AG04449 (cell line): ENCODE measurements at regions not wholly inside any gene's neighbourhood (a gene's known extent, or its start where the extent isn't known, plus 50 kb on each side); places are given as distances from the start of the nearest gene placed in this dataset.

Experiments
- CTCF ChIA-PET: fragments of 350-600 bp; formaldehyde crosslinking; extraction: SDS; loops from one replicate; lab custom pipeline; 2021; ENCODE audit warnings: antibody characterized with exemption; lab: Yijun Ruan, JAX
- POLR2A ChIA-PET: fragments of 400-600, 350-600 bp; formaldehyde crosslinking; extraction: SDS; loops from one replicate; lab custom pipeline; 2020; ENCODE audit warnings: antibody characterized with exemption, inconsistent platforms; lab: Yijun Ruan, JAX
- DNase-seq: peaks from one replicate; pipeline ENCODE4 v3.0.0-alpha.2; 2010; ENCODE audit warnings: low read depth, low spot score
- H3K4me3 ChIP-seq: 2 replicates; pipeline ENCODE4 v1.5.1; 2011; ENCODE audit warnings: low read depth, mild to moderate bottlenecking, control low read depth, low read length
- TF ChIP-seq, protein P1 (sequence below): IDR thresholded peaks from one replicate; pipeline ENCODE4 v1.5.1; 2011; ENCODE audit warnings: mild to moderate bottlenecking, moderate library complexity, low read length, control low read depth, inconsistent platforms; ENCODE audit not compliant: insufficient read depth; ENCODE audit errors: missing control alignments

DNA sequence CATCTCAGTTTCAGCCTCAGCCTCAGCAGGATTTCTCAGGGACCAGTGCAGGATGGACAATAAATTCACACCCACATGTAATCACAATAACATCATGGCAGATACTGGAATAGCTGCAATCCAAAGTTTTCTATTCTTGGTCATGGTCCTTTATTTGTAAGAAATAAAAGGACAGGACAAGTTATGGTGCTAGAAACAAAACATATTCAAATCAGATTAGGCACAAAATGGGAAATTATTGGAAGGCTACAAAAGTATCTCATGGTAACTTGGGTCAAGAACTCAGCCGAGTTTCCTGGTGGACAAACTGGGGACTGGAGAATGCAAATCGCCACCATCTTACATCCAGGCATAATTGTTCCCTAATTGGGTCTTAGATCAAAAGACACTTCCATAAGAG is 1768.2 kb upstream of the WWC1 start:
- no peak overlapping the region for H3K4me3 ChIP-seq
- no peak for DNase-seq
- TF ChIP-seq, protein P1, sequence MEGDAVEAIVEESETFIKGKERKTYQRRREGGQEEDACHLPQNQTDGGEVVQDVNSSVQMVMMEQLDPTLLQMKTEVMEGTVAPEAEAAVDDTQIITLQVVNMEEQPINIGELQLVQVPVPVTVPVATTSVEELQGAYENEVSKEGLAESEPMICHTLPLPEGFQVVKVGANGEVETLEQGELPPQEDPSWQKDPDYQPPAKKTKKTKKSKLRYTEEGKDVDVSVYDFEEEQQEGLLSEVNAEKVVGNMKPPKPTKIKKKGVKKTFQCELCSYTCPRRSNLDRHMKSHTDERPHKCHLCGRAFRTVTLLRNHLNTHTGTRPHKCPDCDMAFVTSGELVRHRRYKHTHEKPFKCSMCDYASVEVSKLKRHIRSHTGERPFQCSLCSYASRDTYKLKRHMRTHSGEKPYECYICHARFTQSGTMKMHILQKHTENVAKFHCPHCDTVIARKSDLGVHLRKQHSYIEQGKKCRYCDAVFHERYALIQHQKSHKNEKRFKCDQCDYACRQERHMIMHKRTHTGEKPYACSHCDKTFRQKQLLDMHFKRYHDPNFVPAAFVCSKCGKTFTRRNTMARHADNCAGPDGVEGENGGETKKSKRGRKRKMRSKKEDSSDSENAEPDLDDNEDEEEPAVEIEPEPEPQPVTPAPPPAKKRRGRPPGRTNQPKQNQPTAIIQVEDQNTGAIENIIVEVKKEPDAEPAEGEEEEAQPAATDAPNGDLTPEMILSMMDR: no peak
- ChIA-PET POLR2A (no interaction called here), CTCF (interaction anchor here (1.0 kb wide), 1 partner anchor 36 kb away, joined by 3 read pairs; no protein-coding TSS in a partner anchor)

DNA sequence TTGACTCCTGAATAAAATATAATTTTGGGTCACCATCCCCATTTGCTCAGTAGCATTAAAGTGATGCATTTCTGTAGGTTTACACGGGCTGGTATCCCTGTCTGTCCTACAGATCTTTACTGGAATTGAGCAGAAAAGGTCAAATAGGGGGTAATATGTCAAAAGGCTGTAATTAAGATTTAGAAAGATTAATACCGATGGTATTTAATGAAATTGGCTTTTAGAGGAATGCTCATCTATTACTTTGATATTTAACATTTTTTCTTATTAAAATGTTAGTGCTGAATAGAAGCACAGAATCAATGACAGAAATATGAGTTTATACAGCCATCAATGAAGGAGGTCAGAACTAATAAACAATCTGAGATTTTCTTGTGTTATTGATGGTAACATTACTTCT is 1762.2 kb upstream of the WWC1 start:
- ChIA-PET POLR2A (no interaction called here), CTCF (no interaction called here)
- no peak for DNase-seq
- TF ChIP-seq, protein P1: no peak
- H3K4me3 ChIP-seq: no peak overlapping the region

DNA sequence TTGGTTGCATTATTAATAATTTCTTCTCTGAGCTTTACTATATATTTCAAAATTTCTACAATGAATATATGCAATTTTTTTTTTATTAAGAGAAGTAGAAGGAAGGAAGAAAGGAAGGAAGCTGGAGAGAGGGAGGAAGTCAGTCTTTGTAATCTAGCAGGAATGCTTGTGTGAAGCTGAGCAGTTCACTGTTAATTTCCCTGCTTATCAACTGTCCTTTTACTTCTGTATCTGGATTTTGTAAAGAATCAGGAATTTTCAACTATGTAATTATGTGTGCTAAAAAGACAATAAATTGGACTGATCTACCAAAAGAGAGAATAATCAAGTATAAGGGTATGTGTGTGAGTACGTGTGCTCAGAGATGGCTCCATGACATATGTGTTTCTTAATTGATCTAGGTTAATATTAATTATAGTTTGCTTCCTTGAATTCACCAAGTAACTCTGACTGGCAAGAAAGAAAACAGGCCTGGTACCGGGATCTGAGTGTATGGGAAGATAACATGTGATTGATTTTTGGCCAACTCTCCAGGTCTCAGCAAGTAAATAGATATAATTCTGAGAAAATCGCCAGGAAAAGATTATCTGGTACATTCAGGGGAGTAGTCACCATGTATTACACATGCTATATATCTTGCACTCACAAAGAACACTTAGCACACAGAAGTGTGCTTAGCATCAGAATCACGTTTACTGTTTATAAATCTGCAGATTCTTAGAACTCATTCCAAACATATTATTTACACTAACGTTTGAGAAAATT is 1758.8 kb upstream of the WWC1 start:
- CTCF ChIA-PET: no interaction called here
- TF ChIP-seq, protein P1: no peak
- POLR2A ChIA-PET: no interaction called here
- DNase-seq: no peak
- H3K4me3 ChIP-seq: no peak overlapping the region

DNA sequence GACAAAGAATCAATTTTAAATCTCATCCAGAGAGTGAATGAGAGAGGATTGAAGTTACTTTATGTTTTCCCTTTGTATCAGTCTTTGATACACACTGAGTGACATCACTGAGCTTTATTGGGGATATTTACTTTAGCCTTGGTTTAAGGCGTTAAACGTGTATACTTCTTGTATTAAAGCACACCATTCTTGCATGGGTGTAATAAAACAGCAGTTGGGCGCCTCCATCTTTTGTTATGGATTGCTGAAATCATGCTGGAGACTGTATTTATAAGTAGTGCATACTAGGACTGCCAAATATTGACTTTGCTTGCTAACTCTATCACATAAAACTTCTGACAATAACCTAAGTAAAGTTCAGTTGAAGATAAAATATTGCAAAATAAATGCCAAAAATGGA is 1755.8 kb upstream of the WWC1 start:
- no peak for DNase-seq
- CTCF ChIA-PET: no interaction called here

DNA sequence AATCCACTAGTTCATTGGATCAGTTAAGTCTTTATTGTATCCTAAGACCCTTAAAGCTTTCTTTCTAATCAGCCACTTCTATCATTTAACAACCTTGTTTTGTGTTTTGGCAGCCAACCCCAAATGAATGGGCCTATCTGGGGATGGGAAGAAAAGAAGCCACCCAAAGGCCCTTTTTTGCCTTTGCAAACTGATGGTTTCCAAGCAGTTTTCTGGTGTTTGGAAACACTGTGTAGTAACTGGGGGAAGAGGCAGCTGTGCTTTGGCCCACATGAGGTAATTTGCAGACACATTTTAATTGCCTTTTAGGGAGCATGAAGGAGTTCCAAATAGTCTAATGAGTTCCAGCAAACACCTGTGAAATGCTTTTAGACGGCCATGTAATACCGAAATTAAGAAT is 1751.3 kb upstream of the WWC1 start:
- TF ChIP-seq, protein P1: no peak
- CTCF ChIA-PET: no interaction called here
- no peak overlapping the region for H3K4me3 ChIP-seq
- POLR2A ChIA-PET: no interaction called here
- no peak for DNase-seq

More for the DNA sequence above, 1755.8 kb upstream of the WWC1 start:
- TF ChIP-seq, protein P1: no peak
- POLR2A ChIA-PET: no interaction called here
- H3K4me3 ChIP-seq: no peak overlapping the region

DNA sequence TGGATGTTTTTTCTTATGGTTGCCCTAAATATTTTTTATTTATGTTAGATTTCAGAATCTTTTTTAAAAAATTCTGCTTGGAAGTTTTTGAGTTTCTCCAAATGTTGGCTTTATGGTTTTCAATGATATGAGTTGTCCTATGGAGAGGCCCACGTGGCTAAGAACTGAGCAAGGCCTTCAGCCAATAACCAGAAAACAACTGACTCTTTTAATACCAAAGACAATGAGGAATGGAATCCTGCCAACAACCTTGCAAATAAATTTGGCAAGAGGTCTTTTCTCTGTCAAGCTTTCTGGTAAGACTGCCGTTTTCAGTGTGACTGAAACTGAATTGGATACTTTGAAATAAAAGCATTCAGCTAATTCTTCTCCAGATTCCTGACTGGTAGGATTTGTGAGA is 1740.1 kb upstream of the WWC1 start:
- TF ChIP-seq, protein P1: no peak
- no peak for DNase-seq
- H3K4me3 ChIP-seq: no peak overlapping the region
- CTCF ChIA-PET: no interaction called here
- POLR2A ChIA-PET: no interaction called here
